A673 (cell line): ENCODE measurements at regions not wholly inside any gene's neighbourhood (a gene's known extent, or its start where the extent isn't known, plus 50 kb on each side); places are given as distances from the start of the nearest gene placed in this dataset.

Experiments
- BruUV-seq: library from RNA; stranded (reverse); fragments of 400-500 nt; replicated peaks from 2 replicates; lab custom pipeline; 2021; lab: Mats Ljungman, UMichigan
- CTCF ChIA-PET: fragments of 300-600 bp; sonication (Branson Sonifier 250); formaldehyde crosslinking; loops from one replicate; lab custom pipeline; 2022; ENCODE audit warnings: antibody characterized with exemption; lab: Charles Lee
- POLR2A ChIA-PET: fragments of 300-600 bp; sonication (Branson Sonifier 250); formaldehyde crosslinking; loops from one replicate; lab custom pipeline; 2022; ENCODE audit warnings: antibody characterized with exemption; ENCODE audit not compliant: low non-redundant PET; lab: Charles Lee
- DNase-seq: peaks from one replicate; pipeline ENCODE4 v3.0.0-alpha.2; 2015; ENCODE audit warnings: low spot score
- H3K27ac ChIP-seq: fragments of 200-600 bp; sonication (generic); 2 replicates; pipeline ENCODE4 v1.5.1; 2016; ENCODE audit warnings: mixed run types, low read depth, mild to moderate bottlenecking, mixed read lengths, antibody characterized with exemption, low read length; ENCODE audit not compliant: poor library complexity, severe bottlenecking
- H3K27me3 ChIP-seq: fragments of 200-600 bp; sonication (generic); replicated peaks from 2 replicates; pipeline ENCODE4 v1.6.1; 2017; ENCODE audit warnings: mixed run types, low read depth, mild to moderate bottlenecking, mixed read lengths, antibody characterized with exemption, low read length; ENCODE audit not compliant: insufficient read depth, poor library complexity
- H3K36me3 ChIP-seq: fragments of 200-600 bp; sonication (generic); 2 replicates; pipeline ENCODE4 v1.6.1; 2016; ENCODE audit warnings: mixed run types, mild to moderate bottlenecking, mixed read lengths, antibody characterized with exemption, low read length; ENCODE audit not compliant: insufficient read depth, poor library complexity, severe bottlenecking
- H3K4me1 ChIP-seq: fragments of 200-600 bp; sonication (generic); 2 replicates; pipeline ENCODE4 v1.6.1; 2017; ENCODE audit warnings: mixed run types, mild to moderate bottlenecking, mixed read lengths, antibody characterized with exemption, low read length; ENCODE audit not compliant: insufficient read depth, poor library complexity, severe bottlenecking
- H3K4me3 ChIP-seq: fragments of 200-600 bp; sonication (generic); 2 replicates; pipeline ENCODE4 v1.5.1; 2016; ENCODE audit warnings: low read depth, mixed run types, mild to moderate bottlenecking, mixed read lengths, low read length; ENCODE audit not compliant: poor library complexity, severe bottlenecking
- H3K9me3 ChIP-seq: fragments of 200-600 bp; sonication (generic); 2 replicates; pipeline ENCODE4 v1.6.1; 2016; ENCODE audit warnings: mixed run types, low read depth, mild to moderate bottlenecking, mixed read lengths, antibody characterized with exemption, low read length; ENCODE audit not compliant: poor library complexity, severe bottlenecking
- EZH2 ChIP-seq: fragments of 200-600 bp; sonication (generic); IDR thresholded peaks from 2 replicates; pipeline ENCODE4 v1.6.1; 2017; ENCODE audit warnings: borderline replicate concordance, low read depth, mild to moderate bottlenecking, mixed read lengths, antibody characterized with exemption, low read length; ENCODE audit not compliant: poor library complexity, severe bottlenecking
- intact Hi-C: fragments of 100-400 bp; cut with micrococcal nuclease; formaldehyde crosslinking; loops from one replicate; pipeline ENCODE4 v1.10.0; 2022; ENCODE audit not compliant: unreplicated experiment
- TF ChIP-seq, protein P1 (sequence below): fragments of 300-800, 200-600 bp; sonication (generic); conservative IDR thresholded peaks from 2 replicates; pipeline ENCODE4 v1.5.1; 2017; ENCODE audit warnings: low read depth, mild to moderate bottlenecking, antibody characterized with exemption, low read length, moderate library complexity, mixed read lengths

DNA sequence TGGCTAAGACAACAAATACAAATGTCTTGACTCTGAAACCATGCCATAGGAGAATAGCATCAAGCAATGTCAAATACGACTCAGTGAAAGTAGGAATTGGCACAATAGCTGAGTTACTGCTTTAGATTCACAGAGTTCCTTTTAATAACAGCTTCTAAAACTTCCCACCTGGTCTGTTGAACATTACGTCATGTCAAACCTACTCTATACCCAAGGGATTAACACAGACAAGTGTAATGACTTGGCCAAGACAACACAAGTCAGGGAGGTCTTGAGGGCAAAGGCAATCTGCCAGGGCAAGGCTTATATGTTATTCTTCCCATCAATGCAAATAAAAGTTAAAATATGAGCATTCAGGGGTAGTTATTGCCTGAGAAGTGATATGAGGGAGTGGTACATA lies 265.1 kb upstream of the PRDM1 start:
- POLR2A ChIA-PET = no interaction called here

DNA sequence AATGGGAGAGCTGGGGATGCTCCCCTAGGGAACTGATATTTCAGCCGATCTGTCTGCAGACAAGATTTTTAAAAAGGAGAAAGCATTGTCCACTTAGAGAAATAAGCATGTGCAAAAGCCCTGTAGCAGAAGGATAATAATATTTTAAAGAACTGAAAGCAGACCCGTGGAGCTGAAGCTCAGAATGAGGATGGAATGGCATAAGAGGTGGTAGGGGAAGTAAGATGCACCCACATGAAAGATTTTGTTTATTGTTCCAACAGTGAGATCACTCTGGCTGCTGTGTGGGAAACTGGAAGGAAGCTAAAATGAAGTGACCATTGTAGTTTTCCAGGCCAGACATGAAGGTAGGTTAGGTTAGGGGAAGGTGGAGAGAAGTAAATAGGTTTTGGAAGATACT lies 266.4 kb upstream of the PRDM1 start:
- H3K4me1 ChIP-seq = no peaks in the 10 kb centered on the region
- no TSS peak for BruUV-seq
- H3K36me3 ChIP-seq = no peaks in the 10 kb centered on the region
- POLR2A ChIA-PET = no interaction called here
- DNase-seq = no peak
- TF ChIP-seq EZH2 = no peak
- TF ChIP-seq, protein P1, sequence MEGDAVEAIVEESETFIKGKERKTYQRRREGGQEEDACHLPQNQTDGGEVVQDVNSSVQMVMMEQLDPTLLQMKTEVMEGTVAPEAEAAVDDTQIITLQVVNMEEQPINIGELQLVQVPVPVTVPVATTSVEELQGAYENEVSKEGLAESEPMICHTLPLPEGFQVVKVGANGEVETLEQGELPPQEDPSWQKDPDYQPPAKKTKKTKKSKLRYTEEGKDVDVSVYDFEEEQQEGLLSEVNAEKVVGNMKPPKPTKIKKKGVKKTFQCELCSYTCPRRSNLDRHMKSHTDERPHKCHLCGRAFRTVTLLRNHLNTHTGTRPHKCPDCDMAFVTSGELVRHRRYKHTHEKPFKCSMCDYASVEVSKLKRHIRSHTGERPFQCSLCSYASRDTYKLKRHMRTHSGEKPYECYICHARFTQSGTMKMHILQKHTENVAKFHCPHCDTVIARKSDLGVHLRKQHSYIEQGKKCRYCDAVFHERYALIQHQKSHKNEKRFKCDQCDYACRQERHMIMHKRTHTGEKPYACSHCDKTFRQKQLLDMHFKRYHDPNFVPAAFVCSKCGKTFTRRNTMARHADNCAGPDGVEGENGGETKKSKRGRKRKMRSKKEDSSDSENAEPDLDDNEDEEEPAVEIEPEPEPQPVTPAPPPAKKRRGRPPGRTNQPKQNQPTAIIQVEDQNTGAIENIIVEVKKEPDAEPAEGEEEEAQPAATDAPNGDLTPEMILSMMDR = no peak
- peaks cover 5% of the 10 kb centered on the region for H3K27me3 ChIP-seq
- CTCF ChIA-PET = no interaction called here
- intact Hi-C loops = no loop called here
- H3K9me3 ChIP-seq = no peaks in the 10 kb centered on the region
- H3K4me3 ChIP-seq = no peak overlapping the region
- no peak overlapping the region for H3K27ac ChIP-seq

More for the DNA sequence above, 265.1 kb upstream of the PRDM1 start:
- H3K36me3 ChIP-seq = no peaks in the 10 kb centered on the region
- H3K27ac ChIP-seq = no peak overlapping the region
- intact Hi-C loops = no loop called here
- H3K4me3 ChIP-seq = no peak overlapping the region
- no peaks in the 10 kb centered on the region for H3K4me1 ChIP-seq
- TF ChIP-seq, protein P1 = no peak
- no peak for TF ChIP-seq EZH2
- no peaks in the 10 kb centered on the region for H3K9me3 ChIP-seq
- no peaks in the 10 kb centered on the region for H3K27me3 ChIP-seq
- no peak for DNase-seq
- CTCF ChIA-PET = no interaction called here
- no TSS peak for BruUV-seq

DNA sequence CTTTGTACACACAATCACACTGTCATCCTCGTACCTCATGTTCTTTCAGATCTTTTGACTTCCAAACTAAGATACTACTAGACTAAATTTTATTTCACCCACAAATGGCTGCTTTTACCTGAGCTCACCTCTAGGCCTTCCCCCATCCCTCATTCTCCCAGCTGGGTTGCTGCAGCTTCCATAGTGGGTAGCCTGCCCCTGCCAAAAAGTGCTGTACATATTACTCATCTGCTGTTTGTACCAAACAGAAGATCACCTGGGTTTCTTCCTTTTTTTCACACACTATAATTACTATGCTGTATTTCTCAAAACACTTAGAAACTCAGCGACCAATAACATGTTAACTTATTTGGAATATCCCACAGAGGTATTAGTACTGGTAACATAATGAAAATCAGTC lies 267.6 kb upstream of the PRDM1 start:
- TF ChIP-seq EZH2 = no peak
- TF ChIP-seq, protein P1 = no peak
- no peak overlapping the region for H3K4me3 ChIP-seq
- H3K27ac ChIP-seq = no peak overlapping the region
- ChIA-PET CTCF (no interaction called here), POLR2A (no interaction called here)
- no peaks in the 10 kb centered on the region for H3K9me3 ChIP-seq
- H3K27me3 ChIP-seq = peaks cover 5% of the 10 kb centered on the region
- H3K4me1 ChIP-seq = no peaks in the 10 kb centered on the region
- no TSS peak for BruUV-seq
- intact Hi-C loops = no loop called here
- no peaks in the 10 kb centered on the region for H3K36me3 ChIP-seq
- DNase-seq = no peak
